SK-N-MC (cell line): ENCODE measurements at regions not wholly inside any gene's neighbourhood (a gene's known extent, or its start where the extent isn't known, plus 50 kb on each side); places are given as distances from the start of the nearest gene placed in this dataset.

Experiments used
- EZH2 ChIP-seq: fragments of 200-600 bp; sonication (generic); IDR thresholded peaks from one replicate; pipeline ENCODE4 v1.6.1; 2017; ENCODE audit warnings: antibody characterized with exemption
- FOXP2 ChIP-seq: optimal IDR thresholded peaks from 2 replicates; pipeline ENCODE3; 2011; ENCODE audit warnings: mild to moderate bottlenecking, moderate library complexity; ENCODE audit not compliant: insufficient read depth; ENCODE audit errors: extremely low read length, control extremely low read depth
- POLR2AphosphoS5 ChIP-seq: IDR thresholded peaks from 2 replicates; pipeline ENCODE4 v1.6.1; 2012; ENCODE audit warnings: mild to moderate bottlenecking, low read depth, low read length, borderline replicate concordance

GRCh38 chr13:80113714-80114454 lies 227.0 kb downstream of the SPRY2 start:
- TF ChIP-seq POLR2AphosphoS5: no peak
- no peak for TF ChIP-seq EZH2
- no peak for TF ChIP-seq FOXP2
